Endothelial cell of umbilical vein (primary cell): ENCODE measurements at regions not wholly inside any gene's neighbourhood (a gene's known extent, or its start where the extent isn't known, plus 50 kb on each side); places are given as distances from the start of the nearest gene placed in this dataset.

Source experiments
- BruUV-seq: library from RNA; stranded (reverse); fragments of 400-500 nt; replicated peaks from 2 replicates; lab custom pipeline; 2021; lab: Mats Ljungman, UMichigan
- CTCF ChIA-PET: fragments of 300-600, 350-600 bp; sonication (Branson Sonifier 250); formaldehyde crosslinking; loops from one replicate; lab custom pipeline; 2021; ENCODE audit warnings: antibody characterized with exemption, inconsistent platforms; lab: Charles Lee
- POLR2A ChIA-PET: fragments of 300-600, 350-600 bp; sonication (Branson Sonifier 250); formaldehyde crosslinking; loops from one replicate; lab custom pipeline; 2021; ENCODE audit warnings: antibody characterized with exemption, inconsistent platforms; lab: Charles Lee
- DNase-seq: peaks from one replicate; pipeline ENCODE4 v3.0.0-alpha.2; 2011; ENCODE audit warnings: low read depth, low spot score
- FAIRE-seq: peaks from 2 replicates; lab custom pipeline; 2011; peaks lifted over from hg19 to GRCh38; lab: Jason Lieb, UNC
- H2AFZ ChIP-seq: 2 replicates; pipeline ENCODE4 v1.6.0; 2012; ENCODE audit warnings: low read depth, low read length, control low read depth, inconsistent platforms
- H3K27ac ChIP-seq: 2 replicates; pipeline ENCODE4 v1.5.1; 2011; ENCODE audit warnings: low read depth, mild to moderate bottlenecking, control low read depth, low read length, moderate library complexity; ENCODE audit not compliant: insufficient read depth
- H3K27me3 ChIP-seq, 2 experiments: 2 replicates each; pipeline versions ENCODE4 v1.6.0 to v1.6.1; 2011; ENCODE audit warnings: low read length in 2 of 2, mixed read lengths in 1 of 2; ENCODE audit not compliant: control insufficient read depth in 2 of 2, insufficient read depth in 2 of 2
- H3K36me3 ChIP-seq, 2 experiments: 2 replicates in 1 of 2; 3 replicates in 1 of 2; pipeline ENCODE4 v1.5.1; 2011; ENCODE audit warnings: low read length in 2 of 2, mild to moderate bottlenecking in 1 of 2, moderate library complexity in 1 of 2; ENCODE audit not compliant: control insufficient read depth in 2 of 2, insufficient read depth in 2 of 2; ENCODE audit errors: extremely low read depth in 1 of 2
- H3K4me1 ChIP-seq: 3 replicates; pipeline ENCODE4 v1.5.1; 2011; ENCODE audit warnings: mild to moderate bottlenecking, low read length; ENCODE audit not compliant: control insufficient read depth, insufficient read depth; ENCODE audit errors: extremely low read depth
- H3K4me2 ChIP-seq: 2 replicates; pipeline ENCODE4 v1.6.1; 2011; ENCODE audit warnings: low read length, control low read depth, mixed read lengths; ENCODE audit not compliant: insufficient read depth
- H3K4me3 ChIP-seq, 3 experiments: fragments of 200-600 bp in 1 of 3; sonication (generic), shearing (Covaris generic) in 1 of 3; replicated peaks in 1 of 3; 2 replicates each; pipeline ENCODE4 v1.5.1; 2011 to 2016; ENCODE audit warnings: control low read depth in 3 of 3, low read length in 3 of 3, mild to moderate bottlenecking in 2 of 3, inconsistent platforms in 1 of 3, low read depth in 1 of 3, moderate library complexity in 1 of 3; ENCODE audit not compliant: insufficient read depth in 1 of 3
- H3K79me2 ChIP-seq: 2 replicates; pipeline ENCODE4 v1.6.0; 2012; ENCODE audit warnings: low read length, inconsistent platforms; ENCODE audit not compliant: control insufficient read depth, insufficient read depth
- H3K9ac ChIP-seq: replicated peaks from 2 replicates; pipeline ENCODE3; 2011; ENCODE audit warnings: low read length, control low read depth; ENCODE audit not compliant: insufficient read depth; ENCODE audit errors: extremely low read depth
- H3K9me1 ChIP-seq: replicated peaks from 3 replicates; pipeline ENCODE4 v1.6.0; 2011; ENCODE audit warnings: mild to moderate bottlenecking, low read length; ENCODE audit not compliant: control insufficient read depth, insufficient read depth; ENCODE audit errors: extremely low read depth
- H3K9me3 ChIP-seq: replicated peaks from 2 replicates; pipeline ENCODE4 v1.5.1; 2012; ENCODE audit warnings: low read length, inconsistent platforms; ENCODE audit not compliant: control insufficient read depth, insufficient read depth
- H4K20me1 ChIP-seq: replicated peaks from 2 replicates; pipeline ENCODE3; 2011; ENCODE audit warnings: mild to moderate bottlenecking, low read length; ENCODE audit not compliant: control insufficient read depth, insufficient read depth; ENCODE audit errors: extremely low read depth
- EZH2 ChIP-seq: IDR thresholded peaks from 2 replicates; pipeline ENCODE4 v1.6.1; 2012; ENCODE audit warnings: borderline replicate concordance, low read depth, mild to moderate bottlenecking, moderate library complexity, low read length, inconsistent platforms; ENCODE audit not compliant: severe bottlenecking
- FOS ChIP-seq: IDR thresholded peaks from 2 replicates; pipeline ENCODE4 v1.6.1; 2011; ENCODE audit warnings: mild to moderate bottlenecking, low read length, moderate library complexity, borderline replicate concordance; ENCODE audit not compliant: insufficient read depth
- GATA2 ChIP-seq: IDR thresholded peaks from 2 replicates; pipeline ENCODE4 v1.7.0; 2011; ENCODE audit warnings: low read depth, mild to moderate bottlenecking, moderate library complexity, mixed read lengths, low read length; ENCODE audit not compliant: insufficient read length, insufficient read depth
- JUN ChIP-seq: IDR thresholded peaks from 2 replicates; pipeline ENCODE4 v1.6.1; 2011; ENCODE audit warnings: borderline replicate concordance, low read depth; ENCODE audit not compliant: insufficient read length, insufficient read depth
- MYC ChIP-seq: IDR thresholded peaks from one replicate; pipeline ENCODE4 v1.6.1; 2011; ENCODE audit warnings: mild to moderate bottlenecking, low read depth, low read length
- POLR2A ChIP-seq: IDR thresholded peaks from 2 replicates; pipeline ENCODE4 v1.6.1; 2012; ENCODE audit warnings: low read depth, mild to moderate bottlenecking, control low read depth, low read length
- POLR2AphosphoS5 ChIP-seq: IDR thresholded peaks from 2 replicates; pipeline ENCODE4 v1.6.1; 2012; ENCODE audit warnings: low read depth, mild to moderate bottlenecking, control low read depth, low read length, moderate library complexity; ENCODE audit not compliant: insufficient read depth
- dilution Hi-C: fragments of 300-500 bp; cut with MboI; formaldehyde crosslinking; loops from one replicate; pipeline ENCODE4 v1.15.0; 2019; ENCODE audit warnings: low sequenced_read_pairs; ENCODE audit not compliant: extremely low pct_ligation_motif_present
- intact Hi-C: fragments of 100-400 bp; cut with micrococcal nuclease; formaldehyde crosslinking; loops from one replicate; pipeline ENCODE4 v1.10.0; 2022
- TF ChIP-seq, protein P1 (sequence below): IDR thresholded peaks from 2 replicates; pipeline ENCODE4 v1.6.1; 2011; ENCODE audit not compliant: insufficient read depth, insufficient read length
- TF ChIP-seq, protein P2 (sequence below), 2 donors: IDR thresholded peaks; 1 replicate in 1 of 2; 2 replicates in 1 of 2; pipeline ENCODE4 v1.5.1; 2011; ENCODE audit warnings: low read length in 2 of 2, mild to moderate bottlenecking in 2 of 2, moderate library complexity in 2 of 2, control low read depth in 1 of 2, inconsistent platforms in 1 of 2, low read depth in 1 of 2; ENCODE audit not compliant: insufficient read depth in 1 of 2; ENCODE audit errors: extremely low read depth in 1 of 2

DNA sequence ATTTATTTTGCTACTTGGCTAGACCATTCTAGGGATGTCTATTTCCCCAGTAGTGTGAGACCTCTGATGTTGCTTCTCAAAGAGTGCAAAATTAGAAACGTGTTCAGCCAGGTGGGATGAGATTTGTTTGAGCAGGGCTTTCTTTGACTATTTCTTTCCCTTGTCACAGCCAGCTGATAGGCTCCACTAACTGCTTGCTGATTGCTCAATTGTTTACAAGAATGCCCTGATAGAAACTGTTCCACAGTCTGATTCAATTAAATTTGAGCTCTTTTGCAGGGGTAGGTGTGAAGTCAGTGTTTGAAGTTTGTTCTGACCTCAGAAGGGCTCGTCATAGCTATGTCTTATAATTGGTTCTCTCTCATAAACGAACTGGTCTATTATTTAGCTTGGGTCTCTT, 220.5 kb downstream of the FNDC1 start:
- no peaks in the 10 kb centered on the region for H3K4me1 ChIP-seq
- H3K4me2 ChIP-seq: no peak overlapping the region
- peaks cover 2% of the 10 kb centered on the region for H3K9me3 ChIP-seq
- H2AFZ ChIP-seq: no peak overlapping the region
- POLR2A ChIA-PET: no interaction called here
- DNase-seq: no peak
- H3K36me3 ChIP-seq: no peaks in the 10 kb centered on the region
- no TSS peak for BruUV-seq
- dilution Hi-C loops: no loop called here
- CTCF ChIA-PET: no interaction called here
- intact Hi-C loops: no loop called here
- H3K9ac ChIP-seq: no peak overlapping the region
- no peak for FAIRE-seq
- TF ChIP-seq, protein P1, sequence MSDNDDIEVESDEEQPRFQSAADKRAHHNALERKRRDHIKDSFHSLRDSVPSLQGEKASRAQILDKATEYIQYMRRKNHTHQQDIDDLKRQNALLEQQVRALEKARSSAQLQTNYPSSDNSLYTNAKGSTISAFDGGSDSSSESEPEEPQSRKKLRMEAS: no peak
- no peak for TF ChIP-seq JUN
- TF ChIP-seq, protein P2, sequence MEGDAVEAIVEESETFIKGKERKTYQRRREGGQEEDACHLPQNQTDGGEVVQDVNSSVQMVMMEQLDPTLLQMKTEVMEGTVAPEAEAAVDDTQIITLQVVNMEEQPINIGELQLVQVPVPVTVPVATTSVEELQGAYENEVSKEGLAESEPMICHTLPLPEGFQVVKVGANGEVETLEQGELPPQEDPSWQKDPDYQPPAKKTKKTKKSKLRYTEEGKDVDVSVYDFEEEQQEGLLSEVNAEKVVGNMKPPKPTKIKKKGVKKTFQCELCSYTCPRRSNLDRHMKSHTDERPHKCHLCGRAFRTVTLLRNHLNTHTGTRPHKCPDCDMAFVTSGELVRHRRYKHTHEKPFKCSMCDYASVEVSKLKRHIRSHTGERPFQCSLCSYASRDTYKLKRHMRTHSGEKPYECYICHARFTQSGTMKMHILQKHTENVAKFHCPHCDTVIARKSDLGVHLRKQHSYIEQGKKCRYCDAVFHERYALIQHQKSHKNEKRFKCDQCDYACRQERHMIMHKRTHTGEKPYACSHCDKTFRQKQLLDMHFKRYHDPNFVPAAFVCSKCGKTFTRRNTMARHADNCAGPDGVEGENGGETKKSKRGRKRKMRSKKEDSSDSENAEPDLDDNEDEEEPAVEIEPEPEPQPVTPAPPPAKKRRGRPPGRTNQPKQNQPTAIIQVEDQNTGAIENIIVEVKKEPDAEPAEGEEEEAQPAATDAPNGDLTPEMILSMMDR (IDR thresholded peaks at IDR 0.05; ENCODE audit: extremely low read depth in 1 of 2, insufficient read depth in 1 of 2, low read depth in 1 of 2, low read length in 2 of 2): no peak
- TF ChIP-seq POLR2A: no peak
- TF ChIP-seq MYC: no peak
- TF ChIP-seq GATA2: no peak
- TF ChIP-seq EZH2: no peak
- no peak for TF ChIP-seq POLR2AphosphoS5
- TF ChIP-seq FOS: no peak
- H3K27ac ChIP-seq: no peak overlapping the region
- H3K79me2 ChIP-seq: no peaks in the 10 kb centered on the region
- H3K4me3 ChIP-seq: no peak overlapping the region
- no peaks in the 10 kb centered on the region for H4K20me1 ChIP-seq
- H3K27me3 ChIP-seq: no peaks in the 10 kb centered on the region
- H3K9me1 ChIP-seq: no peaks in the 10 kb centered on the region
